ENCODE measurements at regions not wholly inside any gene's neighbourhood (a gene's known extent, or its start where the extent isn't known, plus 50 kb on each side); places are given as distances from the start of the nearest gene placed in this dataset.

GRCh38 chr18:7470101-7470500 is 97.0 kb upstream of the PTPRM start:
- TF ChIP-seq CTCF (IDR thresholded peaks at IDR 0.05) (no peak), SIN3A (IDR thresholded peaks at IDR 0.05; ENCODE audit: borderline replicate concordance, insufficient read depth, low read depth, low read length) (no peak), POLR2AphosphoS5 (IDR thresholded peaks at IDR 0.05; ENCODE audit: low read depth, low read length) (no peak), REST (IDR thresholded peaks at IDR 0.05; ENCODE audit: insufficient read depth in 1 of 2, low read depth in 2 of 2, low read length in 1 of 2) (no peak)
